ENCODE measurements at regions not wholly inside any gene's neighbourhood (a gene's known extent, or its start where the extent isn't known, plus 50 kb on each side); places are given as distances from the start of the nearest gene placed in this dataset.
"Not testable (repeated sequence)": the region's sequence is repeated elsewhere in the genome, so short reads cannot be mapped to it uniquely, and the experiment has no call there.

DNA sequence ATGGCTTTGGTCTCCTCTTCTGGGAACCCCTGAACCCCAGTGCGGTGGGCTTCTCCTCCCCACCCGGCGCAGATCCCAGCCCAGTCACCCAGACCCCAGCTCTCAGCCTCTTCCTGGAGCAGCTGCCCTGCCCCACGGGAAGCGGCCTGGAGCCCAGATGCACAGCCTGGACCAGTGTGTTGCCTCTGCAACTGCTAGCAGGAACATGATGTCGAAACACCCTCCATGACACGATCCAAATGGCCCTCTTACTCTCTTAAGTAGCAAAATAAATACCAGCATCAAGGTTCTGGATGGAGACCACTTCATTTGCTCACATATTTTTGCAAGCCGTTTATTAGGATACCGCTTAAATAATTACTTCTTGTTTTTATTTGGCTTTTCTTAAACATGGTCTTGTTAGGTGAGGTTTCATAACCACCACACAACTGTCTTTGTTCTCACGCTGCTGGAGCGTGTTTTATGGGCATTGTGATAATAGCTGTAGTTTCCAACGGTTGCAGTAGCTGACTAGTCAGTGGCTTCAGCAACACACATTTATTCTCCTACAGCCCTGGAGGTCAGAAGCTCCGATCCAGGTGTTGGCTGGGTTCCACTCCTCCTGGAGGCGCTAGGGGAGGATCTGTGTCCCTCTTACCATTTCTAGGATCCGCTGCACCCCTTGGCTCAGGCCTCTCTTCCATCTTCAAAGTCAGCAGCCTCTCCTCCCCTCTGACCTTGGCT lies 5453.9 kb upstream of the TPTE start:
- TF ChIP-seq POLR2A, CTCF (IDR thresholded peaks at IDR 0.05): not testable (repeated sequence)

Measured in right lobe of liver (tissue), 4 donors.